Liver (tissue), 3 donors: ENCODE measurements at regions not wholly inside any gene's neighbourhood (a gene's known extent, or its start where the extent isn't known, plus 50 kb on each side); places are given as distances from the start of the nearest gene placed in this dataset.
"Not testable (repeated sequence)": the region's sequence is repeated elsewhere in the genome, so short reads cannot be mapped to it uniquely, and the experiment has no call there.

Experiments used
- FOXA1 ChIP-seq: IDR thresholded peaks from 2 replicates; pipeline ENCODE4 v1.6.1; 2016; ENCODE audit warnings: antibody characterized with exemption
- RAD21 ChIP-seq, 2 donors: IDR thresholded peaks; 2 replicates each; pipeline ENCODE4 v1.6.1; 2016; ENCODE audit warnings: antibody characterized with exemption in 2 of 2, mild to moderate bottlenecking in 2 of 2
- TF ChIP-seq, protein P1 (sequence below): fragments of 150-350 bp; IDR thresholded peaks from 2 replicates; pipeline ENCODE4 v1.5.1; 2017; ENCODE audit warnings: improper control_type of control experiment, low read depth, low read length; ENCODE audit not compliant: missing input control
- TF ChIP-seq, protein P2 (sequence below): IDR thresholded peaks from 2 replicates; pipeline ENCODE4 v1.6.1; 2016; ENCODE audit warnings: antibody characterized with exemption
- donor health status: healthy.
- donor health status: healthy.

DNA sequence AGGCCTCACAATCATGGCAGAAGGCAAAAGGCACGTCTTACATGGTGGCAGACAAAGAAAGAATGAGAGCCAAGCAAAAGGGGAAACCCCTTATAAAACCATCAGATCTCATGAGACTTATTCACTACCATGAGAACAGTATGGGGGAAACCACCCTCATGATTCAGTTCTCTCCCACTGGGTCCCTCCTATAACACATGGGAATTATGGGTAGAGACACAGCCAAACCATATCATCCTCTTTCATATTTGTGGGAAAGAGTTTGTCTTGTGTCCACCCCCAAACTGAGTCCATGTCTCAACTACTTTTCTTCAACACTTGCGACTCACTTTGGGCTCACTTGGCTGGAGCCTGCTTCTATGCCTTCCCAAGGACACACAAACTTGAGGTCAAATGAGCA lies 162.5 kb downstream of the TTC8 start:
- TF ChIP-seq, protein P1, sequence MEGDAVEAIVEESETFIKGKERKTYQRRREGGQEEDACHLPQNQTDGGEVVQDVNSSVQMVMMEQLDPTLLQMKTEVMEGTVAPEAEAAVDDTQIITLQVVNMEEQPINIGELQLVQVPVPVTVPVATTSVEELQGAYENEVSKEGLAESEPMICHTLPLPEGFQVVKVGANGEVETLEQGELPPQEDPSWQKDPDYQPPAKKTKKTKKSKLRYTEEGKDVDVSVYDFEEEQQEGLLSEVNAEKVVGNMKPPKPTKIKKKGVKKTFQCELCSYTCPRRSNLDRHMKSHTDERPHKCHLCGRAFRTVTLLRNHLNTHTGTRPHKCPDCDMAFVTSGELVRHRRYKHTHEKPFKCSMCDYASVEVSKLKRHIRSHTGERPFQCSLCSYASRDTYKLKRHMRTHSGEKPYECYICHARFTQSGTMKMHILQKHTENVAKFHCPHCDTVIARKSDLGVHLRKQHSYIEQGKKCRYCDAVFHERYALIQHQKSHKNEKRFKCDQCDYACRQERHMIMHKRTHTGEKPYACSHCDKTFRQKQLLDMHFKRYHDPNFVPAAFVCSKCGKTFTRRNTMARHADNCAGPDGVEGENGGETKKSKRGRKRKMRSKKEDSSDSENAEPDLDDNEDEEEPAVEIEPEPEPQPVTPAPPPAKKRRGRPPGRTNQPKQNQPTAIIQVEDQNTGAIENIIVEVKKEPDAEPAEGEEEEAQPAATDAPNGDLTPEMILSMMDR, result not testable (repeated sequence)
- TF ChIP-seq, protein P2, sequence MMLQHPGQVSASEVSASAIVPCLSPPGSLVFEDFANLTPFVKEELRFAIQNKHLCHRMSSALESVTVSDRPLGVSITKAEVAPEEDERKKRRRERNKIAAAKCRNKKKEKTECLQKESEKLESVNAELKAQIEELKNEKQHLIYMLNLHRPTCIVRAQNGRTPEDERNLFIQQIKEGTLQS, result not testable (repeated sequence)
- not testable (repeated sequence) for TF ChIP-seq RAD21 (IDR thresholded peaks at IDR 0.05); FOXA1
